ENCODE measurements at regions not wholly inside any gene's neighbourhood (a gene's known extent, or its start where the extent isn't known, plus 50 kb on each side); places are given as distances from the start of the nearest gene placed in this dataset.

- TF ChIP-seq SP1 (IDR thresholded peaks at IDR 0.05) (no peak), ZNF384 (IDR thresholded peaks at IDR 0.05) (no peak), BHLHE40 (IDR thresholded peaks at IDR 0.05; ENCODE audit: borderline replicate concordance) (no peak)
These were observed 736.9 kb upstream of the ADAMTS5 start for GRCh38 chr21:27703791-27704190.

Measured in HEK293T (cell line).